ENCODE measurements at regions not wholly inside any gene's neighbourhood (a gene's known extent, or its start where the extent isn't known, plus 50 kb on each side); places are given as distances from the start of the nearest gene placed in this dataset.

- H3K27ac ChIP-seq, result no peak overlapping the region
- TF ChIP-seq EP300 (IDR thresholded peaks at IDR 0.05), result no peak
- TF ChIP-seq POLR2AphosphoS5 (IDR thresholded peaks at IDR 0.05), result no peak
- TF ChIP-seq POLR2A (IDR thresholded peaks at IDR 0.05), result no peak
- TF ChIP-seq CTCF (IDR thresholded peaks at IDR 0.05), result no peak
- H3K9me3 ChIP-seq, result no peaks in the 10 kb centered on the region
- H3K4me1 ChIP-seq, result peaks cover 7% of the 10 kb centered on the region
- no peaks in the 10 kb centered on the region for H3K36me3 ChIP-seq
- DNase-seq (ENCODE audit: low spot score in 2 of 2), result no peak
- H3K4me3 ChIP-seq, result no peak overlapping the region
- no peaks in the 10 kb centered on the region for H3K27me3 ChIP-seq
- WGBS, result 41% methylated on average over 1 of the region's 1 CpG
These were observed 187.4 kb downstream of the RDH14 start for GRCh38 chr2:18373081-18373480.

GRCh38 chr2:18372641-18373040 is 187.8 kb downstream of the RDH14 start:
- H3K4me1 ChIP-seq, result peaks cover 7% of the 10 kb centered on the region
- no peaks in the 10 kb centered on the region for H3K36me3 ChIP-seq
- no peak for DNase-seq (ENCODE audit: low spot score in 2 of 2)
- H3K4me3 ChIP-seq, result no peak overlapping the region
- H3K27me3 ChIP-seq, result no peaks in the 10 kb centered on the region
- H3K9me3 ChIP-seq, result no peaks in the 10 kb centered on the region
- no peak overlapping the region for H3K27ac ChIP-seq
- TF ChIP-seq CTCF (IDR thresholded peaks at IDR 0.05) (no peak), EP300 (IDR thresholded peaks at IDR 0.05) (no peak), POLR2AphosphoS5 (IDR thresholded peaks at IDR 0.05) (no peak), POLR2A (IDR thresholded peaks at IDR 0.05) (no peak)

GRCh38 chr2:18369760-18370159 is 190.7 kb downstream of the RDH14 start:
- no peak for DNase-seq (ENCODE audit: low spot score in 2 of 2)
- Histone ChIP-seq H3K4me1 (peaks cover 7% of the 10 kb centered on the region), H3K4me3 (no peak overlapping the region), H3K27me3 (no peaks in the 10 kb centered on the region), H3K36me3 (no peaks in the 10 kb centered on the region), H3K27ac (no peak overlapping the region), H3K9me3 (no peaks in the 10 kb centered on the region)
- 90% methylated on average over 2 of the region's 2 CpGs for WGBS
- no peak for TF ChIP-seq CTCF (IDR thresholded peaks at IDR 0.05)
- no peak for TF ChIP-seq EP300 (IDR thresholded peaks at IDR 0.05)
- no peak for TF ChIP-seq POLR2A (IDR thresholded peaks at IDR 0.05)
- TF ChIP-seq POLR2AphosphoS5 (IDR thresholded peaks at IDR 0.05), result no peak

DNA sequence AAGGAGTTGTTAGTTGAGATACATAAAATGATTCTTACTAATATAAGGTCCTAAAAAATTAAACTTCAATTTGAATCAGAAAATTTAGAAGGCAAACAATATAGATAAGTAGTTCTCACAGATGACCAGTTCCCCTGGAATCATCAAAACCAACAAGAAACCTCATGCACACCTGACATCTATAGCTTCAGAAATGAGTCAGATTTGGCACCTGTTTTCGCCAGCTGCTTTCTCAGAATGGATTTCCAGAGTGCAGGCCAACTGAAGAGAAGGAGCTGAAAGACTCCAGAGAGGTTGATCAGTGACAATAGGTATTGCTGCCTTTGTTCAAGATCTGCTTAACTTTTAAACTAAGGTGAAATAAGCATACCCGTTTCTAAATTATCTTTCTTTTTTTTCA is 192.4 kb downstream of the RDH14 start:
- 40% methylated on average over 2 of the region's 2 CpGs for WGBS
- no peaks in the 10 kb centered on the region for H3K27me3 ChIP-seq
- no peak for TF ChIP-seq EP300 (IDR thresholded peaks at IDR 0.05)
- TF ChIP-seq CTCF (IDR thresholded peaks at IDR 0.05), result no peak
- TF ChIP-seq POLR2A (IDR thresholded peaks at IDR 0.05), result no peak
- no peak for TF ChIP-seq POLR2AphosphoS5 (IDR thresholded peaks at IDR 0.05)
- H3K9me3 ChIP-seq, result no peaks in the 10 kb centered on the region
- H3K27ac ChIP-seq, result no peak overlapping the region
- no peak overlapping the region for H3K4me3 ChIP-seq
- peaks cover 5% of the 10 kb centered on the region for H3K4me1 ChIP-seq
- no peak for DNase-seq (ENCODE audit: low spot score in 2 of 2)
- no peaks in the 10 kb centered on the region for H3K36me3 ChIP-seq

DNA sequence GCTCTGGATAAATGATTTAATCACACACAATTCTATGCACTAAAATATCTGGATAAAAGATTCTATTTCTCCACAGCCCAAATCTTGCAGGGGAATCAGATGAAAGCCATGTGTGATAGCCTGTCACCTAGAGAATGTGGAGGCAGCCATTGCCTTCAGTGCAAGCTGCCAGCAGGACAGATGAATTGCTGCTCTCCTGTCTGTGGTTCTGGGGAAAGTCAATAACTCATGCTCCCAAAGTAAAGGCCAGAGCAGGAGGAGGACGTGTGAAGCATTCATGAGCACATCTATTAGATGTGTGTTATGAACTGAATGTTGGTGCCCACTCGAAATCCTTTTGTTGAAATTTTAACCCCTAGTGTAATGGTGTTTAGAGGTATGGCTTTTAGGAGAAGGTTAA is 195.1 kb downstream of the RDH14 start:
- no peaks in the 10 kb centered on the region for H3K4me1 ChIP-seq
- no peak for DNase-seq (ENCODE audit: low spot score in 2 of 2)
- no peaks in the 10 kb centered on the region for H3K36me3 ChIP-seq
- no peaks in the 10 kb centered on the region for H3K27me3 ChIP-seq
- H3K27ac ChIP-seq, result no peak overlapping the region
- no peak overlapping the region for H3K4me3 ChIP-seq
- no peak for TF ChIP-seq EP300 (IDR thresholded peaks at IDR 0.05)
- TF ChIP-seq POLR2A (IDR thresholded peaks at IDR 0.05), result no peak
- TF ChIP-seq POLR2AphosphoS5 (IDR thresholded peaks at IDR 0.05), result no peak
- no peak for TF ChIP-seq CTCF (IDR thresholded peaks at IDR 0.05)
- no peaks in the 10 kb centered on the region for H3K9me3 ChIP-seq
- 79% methylated on average over 2 of the region's 2 CpGs for WGBS

Measured in suprapubic skin (tissue), 4 donors.